A549 (cell line): ENCODE measurements at regions not wholly inside any gene's neighbourhood (a gene's known extent, or its start where the extent isn't known, plus 50 kb on each side); places are given as distances from the start of the nearest gene placed in this dataset.

ENCODE experiments used
- ATAC-seq, 2 experiments: fragments of 200-7000 bp in 1 of 2; fragments of >200 bp in 1 of 2; cut with Nextera tagmentation in 1 of 2; cut with Tn5 transposase in 1 of 2; 3 replicates each; pipeline versions ENCODE4 v1.8.0 to v1.9.1; 2018 to 2020; ENCODE audit warnings: mild to moderate bottlenecking in 1 of 2, moderate library complexity in 1 of 2
- CTCF ChIA-PET: fragments of 300-600 bp; sonication (Branson Sonifier 250); formaldehyde crosslinking; extraction: SDS; loops from one replicate; lab custom pipeline; 2021; ENCODE audit warnings: antibody characterized with exemption, inconsistent platforms; lab: Yijun Ruan, JAX
- POLR2A ChIA-PET: fragments of 350-600 bp; formaldehyde crosslinking; extraction: SDS; loops from one replicate; lab custom pipeline; 2021; ENCODE audit warnings: antibody characterized with exemption, inconsistent platforms; lab: Yijun Ruan, JAX
- DNase-seq, 2 experiments: peaks; one replicate each; pipeline versions ENCODE4 v3.0.0 to v3.0.0-alpha.2; 2011 to 2016; ENCODE audit warnings: low read depth in 1 of 2, low spot score in 1 of 2
- FAIRE-seq: peaks from 2 replicates; lab custom pipeline; 2011; peaks lifted over from hg19 to GRCh38; lab: Jason Lieb, UNC
- H3K27ac ChIP-seq, 2 experiments: fragments of >200 bp; sonication (Bioruptor Twin); formaldehyde crosslinking; 3 replicates each; pipeline ENCODE4 v1.5.1; 2016 to 2017
- H3K4me1 ChIP-seq: fragments of >200 bp; sonication (Bioruptor Twin); formaldehyde crosslinking; 3 replicates; pipeline ENCODE4 v1.6.1; 2016
- H3K4me2 ChIP-seq: fragments of >200 bp; sonication (Bioruptor Twin); formaldehyde crosslinking; 3 replicates; pipeline ENCODE4 v1.6.1; 2016
- H3K4me3 ChIP-seq: fragments of >200 bp; sonication (Bioruptor Twin); formaldehyde crosslinking; 3 replicates; pipeline ENCODE4 v1.5.1; 2016
- H3K9me3 ChIP-seq: fragments of >200 bp; sonication (Bioruptor Twin); formaldehyde crosslinking; 3 replicates; pipeline ENCODE4 v1.6.1; 2016
- BHLHE40 ChIP-seq: IDR thresholded peaks from 2 replicates; pipeline ENCODE4 v1.6.1; 2012; ENCODE audit warnings: low read depth, low read length, inconsistent platforms
- CBX8 ChIP-seq: fragments of 200-600 bp; sonication (generic); IDR thresholded peaks from 2 replicates; pipeline ENCODE4 v1.6.1; 2016
- CHD4 ChIP-seq: fragments of 200-600 bp; sonication (generic); IDR thresholded peaks from 2 replicates; pipeline ENCODE4 v1.6.1; 2016; ENCODE audit warnings: antibody characterized with exemption, mild to moderate bottlenecking, borderline replicate concordance
- E2F6 ChIP-seq: IDR thresholded peaks from 2 replicates; pipeline ENCODE4 v1.6.1; 2012; ENCODE audit warnings: low read depth, borderline replicate concordance
- EHF ChIP-seq: fragments of 250-450 bp; sonication (Bioruptor Pico); IDR thresholded peaks from 2 replicates; pipeline ENCODE4 v1.5.0; 2020; ENCODE audit warnings: mild to moderate bottlenecking
- EHMT2 ChIP-seq: fragments of 200-600 bp; sonication (generic); IDR thresholded peaks from 2 replicates; pipeline ENCODE4 v1.6.1; 2016; ENCODE audit warnings: antibody characterized with exemption, low read depth, mild to moderate bottlenecking, moderate library complexity
- ESRRA ChIP-seq: fragments of 150-350 bp; IDR thresholded peaks from 2 replicates; pipeline ENCODE4 v1.6.1; 2014; ENCODE audit warnings: mild to moderate bottlenecking, low read length, borderline replicate concordance
- FOSB ChIP-seq: fragments of 250-450 bp; sonication (Bioruptor Pico); IDR thresholded peaks from 2 replicates; pipeline ENCODE4 v1.5.0; 2020; ENCODE audit warnings: mild to moderate bottlenecking, moderate library complexity
- FOSL2 ChIP-seq, 2 experiments: fragments of 450-650 bp in 1 of 2; fragments of >200 bp in 1 of 2; sonication (Bioruptor Twin) in 1 of 2; formaldehyde crosslinking; IDR thresholded peaks; 2 replicates each; pipeline versions ENCODE4 v1.5.0 to v1.6.1; 2016 to 2020; ENCODE audit warnings: mild to moderate bottlenecking in 1 of 2, moderate library complexity in 1 of 2
- FOXS1 ChIP-seq: fragments of 250-450 bp; sonication (Bioruptor Pico); IDR thresholded peaks from 2 replicates; pipeline ENCODE4 v1.5.0; 2020; ENCODE audit warnings: mild to moderate bottlenecking, moderate library complexity
- GATA3 ChIP-seq: IDR thresholded peaks from 2 replicates; pipeline ENCODE4 v1.6.1; 2012; ENCODE audit warnings: borderline replicate concordance
- HOXB5 ChIP-seq: fragments of 250-450 bp; sonication (Bioruptor Pico); IDR thresholded peaks from 2 replicates; pipeline ENCODE4 v1.5.0; 2020; ENCODE audit warnings: mild to moderate bottlenecking, moderate library complexity
- JUN ChIP-seq, 2 experiments: fragments of >200 bp; sonication (Bioruptor Twin); formaldehyde crosslinking; IDR thresholded peaks; 2 replicates in 1 of 2; 3 replicates in 1 of 2; pipeline ENCODE4 v1.6.1; 2016 to 2017
- JUNB ChIP-seq: fragments of >200 bp; sonication (Bioruptor Twin); formaldehyde crosslinking; IDR thresholded peaks from 2 replicates; pipeline ENCODE4 v1.6.1; 2016
- KDM1A ChIP-seq: fragments of 200-600 bp; sonication (generic); IDR thresholded peaks from 2 replicates; pipeline ENCODE4 v1.6.1; 2016; ENCODE audit warnings: low read depth, mild to moderate bottlenecking
- MAFK ChIP-seq: fragments of 450-650 bp; IDR thresholded peaks from 2 replicates; pipeline ENCODE4 v1.6.1; 2014; ENCODE audit not compliant: partially characterized antibody
- MAX ChIP-seq: IDR thresholded peaks from 2 replicates; pipeline ENCODE4 v1.6.1; 2012
- MAZ ChIP-seq: fragments of 150-350 bp; IDR thresholded peaks from 2 replicates; pipeline ENCODE4 v1.6.1; 2014; ENCODE audit warnings: antibody characterized with exemption, low read depth, low read length, borderline replicate concordance
- NFE2L2 ChIP-seq: fragments of 150-350 bp; conservative IDR thresholded peaks from 2 replicates; pipeline ENCODE4 v1.6.1; 2014; ENCODE audit warnings: low read length
- NR3C1 ChIP-seq: fragments of >200 bp; sonication (Bioruptor Twin); formaldehyde crosslinking; IDR thresholded peaks from 3 replicates; pipeline ENCODE4 v1.6.1; 2017
- POLR2AphosphoS2 ChIP-seq: conservative IDR thresholded peaks from 2 replicates; pipeline ENCODE4 v1.6.1; 2012; ENCODE audit warnings: low read length, improper control_type of control experiment, inconsistent platforms
- RAD21 ChIP-seq, 2 experiments: fragments of >200 bp in 1 of 2; sonication (Bioruptor Twin) in 1 of 2; formaldehyde crosslinking in 1 of 2; IDR thresholded peaks in 1 of 2; conservative IDR thresholded peaks in 1 of 2; 2 replicates in 1 of 2; 3 replicates in 1 of 2; pipeline ENCODE4 v1.6.1; 2012 to 2018; ENCODE audit warnings: inconsistent platforms in 1 of 2
- RARB ChIP-seq: fragments of 250-450 bp; sonication (Bioruptor Pico); IDR thresholded peaks from 2 replicates; pipeline ENCODE4 v1.8.0; 2021; ENCODE audit warnings: mild to moderate bottlenecking, moderate library complexity
- RFX5 ChIP-seq: fragments of 450-650 bp; IDR thresholded peaks from 2 replicates; pipeline ENCODE4 v1.7.1; 2014; ENCODE audit warnings: antibody characterized with exemption, mild to moderate bottlenecking, moderate library complexity
- RNF2 ChIP-seq: fragments of 200-600 bp; sonication (generic); IDR thresholded peaks from 2 replicates; pipeline ENCODE4 v1.6.1; 2016; ENCODE audit warnings: low read depth, mild to moderate bottlenecking, antibody characterized with exemption, moderate library complexity, borderline replicate concordance
- SMC3 ChIP-seq: fragments of >200 bp; sonication (Bioruptor Twin); formaldehyde crosslinking; IDR thresholded peaks from 3 replicates; pipeline ENCODE4 v1.6.1; 2018; ENCODE audit warnings: inconsistent platforms
- SREBF2 ChIP-seq: fragments of 450-650 bp; IDR thresholded peaks from 2 replicates; pipeline ENCODE4 v1.6.1; 2014; ENCODE audit warnings: mild to moderate bottlenecking, moderate library complexity
- TP53 ChIP-seq: fragments of 250-450 bp; sonication (Bioruptor Pico); IDR thresholded peaks from 2 replicates; pipeline ENCODE4 v1.5.0; 2021; ENCODE audit warnings: mild to moderate bottlenecking, moderate library complexity
- ZFP36 ChIP-seq: fragments of 450-650 bp; IDR thresholded peaks from 2 replicates; pipeline ENCODE4 v1.6.1; 2014; ENCODE audit warnings: borderline replicate concordance; ENCODE audit not compliant: partially characterized antibody
- ZNF302 ChIP-seq: fragments of 250-450 bp; sonication (Bioruptor Pico); IDR thresholded peaks from 2 replicates; pipeline ENCODE4 v1.9.0; 2021; ENCODE audit warnings: inconsistent platforms, mild to moderate bottlenecking, moderate library complexity
- ZSCAN20 ChIP-seq: fragments of 250-450 bp; sonication (Bioruptor Pico); IDR thresholded peaks from 2 replicates; pipeline ENCODE4 v1.8.0; 2022; ENCODE audit warnings: mild to moderate bottlenecking, moderate library complexity
- WGBS: methylation state at CpG from one replicate; pipeline ENCODE4 v1.1.6; 2017; ENCODE audit errors: missing lambda C conversion rate; 5-methylcytosine and 5-hydroxymethylcytosine counted together
- TF ChIP-seq, protein P1 (sequence below): fragments of >200 bp; sonication (Bioruptor Twin); formaldehyde crosslinking; IDR thresholded peaks from 3 replicates; pipeline ENCODE4 v1.5.1; 2016
- TF ChIP-seq, protein P2 (sequence below): fragments of 250-450 bp; sonication (Bioruptor Pico); IDR thresholded peaks from 2 replicates; pipeline ENCODE4 v1.5.0; 2020; ENCODE audit warnings: low read depth, mild to moderate bottlenecking, moderate library complexity

- ATAC-seq (no peak), DNase-seq (no peak), FAIRE-seq (no peak)
- Histone ChIP-seq H3K4me1 (no peaks in the 10 kb centered on the region), H3K27ac (no peak overlapping the region), H3K9me3 (no peaks in the 10 kb centered on the region), H3K4me3 (no peak overlapping the region), H3K4me2 (no peak overlapping the region)
- 0% methylated on average over 1 of the region's 1 CpG for WGBS
- no peak for TF ChIP-seq ZFP36
- TF ChIP-seq RARB (CRISPR knock-in tag): no peak
- TF ChIP-seq SREBF2: no peak
- no peak for TF ChIP-seq CBX8
- ChIA-PET POLR2A (no interaction called here), CTCF (no interaction called here)
Measured at GRCh38 chr6:130494729-130495128, 128.9 kb downstream of the TMEM200A start.

DNA sequence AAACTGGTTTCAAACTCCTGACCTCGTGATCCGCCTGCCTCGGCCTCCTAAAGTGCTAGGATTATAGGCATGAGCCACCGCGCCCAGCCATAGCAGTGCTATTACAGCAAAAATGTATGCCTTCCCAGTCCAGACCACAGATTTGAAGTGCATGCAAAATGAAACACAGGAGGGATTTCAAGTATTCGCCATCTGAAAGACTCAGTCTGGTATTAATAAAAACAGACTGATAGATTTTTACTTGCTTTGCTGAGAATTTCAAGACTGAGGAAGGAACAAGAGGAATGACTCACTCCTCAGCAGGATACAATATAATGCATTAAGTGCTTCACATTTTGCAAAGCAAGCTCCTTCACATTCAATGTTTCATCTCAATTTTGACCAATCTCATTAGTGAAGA lies 134.9 kb downstream of the TMEM200A start:
- CTCF ChIA-PET: no interaction called here
- TF ChIP-seq POLR2AphosphoS2 (no peak), JUN (IDR thresholded peaks at IDR 0.05) (no peak), NR3C1 (no peak), RAD21 (conservative IDR thresholded peaks at IDR 0.05 in 1 of 2, IDR thresholded peaks at IDR 0.05 in 1 of 2) (no peak), ZNF302 (CRISPR knock-in tag) (no peak), FOSL2 (IDR thresholded peaks at IDR 0.05) (no peak), FOSL2 (CRISPR knock-in tag; IDR thresholded peaks at IDR 0.05) (no peak), E2F6 (no peak), GATA3 (no peak), BHLHE40 (no peak), MAX (no peak), EHF (CRISPR knock-in tag) (no peak), FOXS1 (CRISPR knock-in tag) (no peak), KDM1A (no peak), MAZ (no peak), TP53 (CRISPR knock-in tag) (no peak), SMC3 (no peak), FOSB (CRISPR knock-in tag) (no peak), RFX5 (no peak), JUNB (no peak), HOXB5 (CRISPR knock-in tag) (no peak)
- TF ChIP-seq, all 56 proteins: peak for 0
- Histone ChIP-seq H3K4me2 (no peak overlapping the region), H3K9me3 (no peaks in the 10 kb centered on the region), H3K27ac (no peak overlapping the region), H3K4me3 (no peak overlapping the region), H3K4me1 (no peaks in the 10 kb centered on the region)
- POLR2A ChIA-PET: no interaction called here
- DNase-seq (no peak), ATAC-seq (no peak), FAIRE-seq (no peak)
- WGBS: 34% methylated on average over 6 of the region's 6 CpGs

- no peak for ATAC-seq
- Histone ChIP-seq H3K4me3 (no peak overlapping the region), H3K4me2 (no peak overlapping the region), H3K4me1 (no peaks in the 10 kb centered on the region), H3K27ac (no peak overlapping the region), H3K9me3 (no peaks in the 10 kb centered on the region)
- CTCF ChIA-PET: no interaction called here
- POLR2A ChIA-PET: no interaction called here
- no peak for FAIRE-seq
- DNase-seq: no peak
- TF ChIP-seq MAX (no peak), ZSCAN20 (CRISPR knock-in tag) (no peak), NFE2L2 (no peak), SMC3 (no peak), EHF (CRISPR knock-in tag) (no peak), TP53 (CRISPR knock-in tag) (no peak), EHMT2 (no peak), ESRRA (no peak), POLR2AphosphoS2 (no peak), RNF2 (no peak), MAFK (no peak), CHD4 (no peak)
- TF ChIP-seq, protein P1, sequence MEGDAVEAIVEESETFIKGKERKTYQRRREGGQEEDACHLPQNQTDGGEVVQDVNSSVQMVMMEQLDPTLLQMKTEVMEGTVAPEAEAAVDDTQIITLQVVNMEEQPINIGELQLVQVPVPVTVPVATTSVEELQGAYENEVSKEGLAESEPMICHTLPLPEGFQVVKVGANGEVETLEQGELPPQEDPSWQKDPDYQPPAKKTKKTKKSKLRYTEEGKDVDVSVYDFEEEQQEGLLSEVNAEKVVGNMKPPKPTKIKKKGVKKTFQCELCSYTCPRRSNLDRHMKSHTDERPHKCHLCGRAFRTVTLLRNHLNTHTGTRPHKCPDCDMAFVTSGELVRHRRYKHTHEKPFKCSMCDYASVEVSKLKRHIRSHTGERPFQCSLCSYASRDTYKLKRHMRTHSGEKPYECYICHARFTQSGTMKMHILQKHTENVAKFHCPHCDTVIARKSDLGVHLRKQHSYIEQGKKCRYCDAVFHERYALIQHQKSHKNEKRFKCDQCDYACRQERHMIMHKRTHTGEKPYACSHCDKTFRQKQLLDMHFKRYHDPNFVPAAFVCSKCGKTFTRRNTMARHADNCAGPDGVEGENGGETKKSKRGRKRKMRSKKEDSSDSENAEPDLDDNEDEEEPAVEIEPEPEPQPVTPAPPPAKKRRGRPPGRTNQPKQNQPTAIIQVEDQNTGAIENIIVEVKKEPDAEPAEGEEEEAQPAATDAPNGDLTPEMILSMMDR: no peak
- TF ChIP-seq, protein P2, sequence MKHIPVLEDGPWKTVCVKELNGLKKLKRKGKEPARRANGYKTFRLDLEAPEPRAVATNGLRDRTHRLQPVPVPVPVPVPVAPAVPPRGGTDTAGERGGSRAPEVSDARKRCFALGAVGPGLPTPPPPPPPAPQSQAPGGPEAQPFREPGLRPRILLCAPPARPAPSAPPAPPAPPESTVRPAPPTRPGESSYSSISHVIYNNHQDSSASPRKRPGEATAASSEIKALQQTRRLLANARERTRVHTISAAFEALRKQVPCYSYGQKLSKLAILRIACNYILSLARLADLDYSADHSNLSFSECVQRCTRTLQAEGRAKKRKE: no peak
Measured at GRCh38 chr6:130503146-130503545, 137.3 kb downstream of the TMEM200A start.
